Uterus (tissue), 3 donors: ENCODE measurements at regions not wholly inside any gene's neighbourhood (a gene's known extent, or its start where the extent isn't known, plus 50 kb on each side); places are given as distances from the start of the nearest gene placed in this dataset.
A peak's percentile ranks its signal among the peaks of the same experiment; 100 is the strongest.

ENCODE experiments used
- DNase-seq, 2 donors: peaks; one replicate each; pipeline ENCODE4 v3.0.0-alpha.2; 2019 to 2020
- H3K27ac ChIP-seq, 2 donors: fragments of 200-600 bp; sonication (generic); 1 replicate in 1 of 2; 2 replicates in 1 of 2; pipeline ENCODE4 v1.5.1; 2016 to 2018
- H3K27me3 ChIP-seq, 2 donors: fragments of 200-600 bp; sonication (generic); one replicate each; pipeline ENCODE4 v1.5.1; 2018 to 2019; ENCODE audit warnings: control low read depth in 1 of 2
- H3K36me3 ChIP-seq, 2 donors: fragments of 200-600 bp; sonication (generic); one replicate each; pipeline ENCODE4 v1.5.1; 2019; ENCODE audit warnings: control low read depth in 1 of 2
- H3K4me1 ChIP-seq, 2 donors: fragments of 200-600 bp; sonication (generic); one replicate each; pipeline ENCODE4 v1.5.1; 2018 to 2019; ENCODE audit warnings: control low read depth in 1 of 2
- H3K4me3 ChIP-seq, 2 donors: fragments of 200-600 bp; sonication (generic); 1 replicate in 1 of 2; 2 replicates in 1 of 2; pipeline ENCODE4 v1.5.1; 2018 to 2019; ENCODE audit warnings: mild to moderate bottlenecking in 1 of 2
- H3K9me3 ChIP-seq, 2 donors: fragments of 200-600 bp; sonication (generic); one replicate each; pipeline ENCODE4 v1.5.1; 2019; ENCODE audit warnings: control low read depth in 1 of 2
- POLR2A ChIP-seq, 2 donors: fragments of 450-650 bp; IDR thresholded peaks; one replicate each; pipeline ENCODE4 v1.6.1; 2016; ENCODE audit warnings: antibody characterized with exemption in 2 of 2, mild to moderate bottlenecking in 1 of 2, moderate library complexity in 1 of 2
- intact Hi-C: fragments of 100-400 bp; cut with DNase I; formaldehyde crosslinking; loops from one replicate; pipeline ENCODE4 v1.15.1; 2023; ENCODE audit warnings: low total_unique reads
- TF ChIP-seq, protein P1 (sequence below), 4 experiments: fragments of 200-600 bp in 2 of 4; fragments of 450-650 bp in 2 of 4; sonication (generic) in 2 of 4; IDR thresholded peaks; one replicate each; pipeline ENCODE4 v1.5.1; 2016 to 2019; ENCODE audit warnings: antibody characterized with exemption in 4 of 4, mild to moderate bottlenecking in 2 of 4, moderate library complexity in 1 of 4
- donor health status: DM: yes; HTN: yes; CAD: no.

DNA sequence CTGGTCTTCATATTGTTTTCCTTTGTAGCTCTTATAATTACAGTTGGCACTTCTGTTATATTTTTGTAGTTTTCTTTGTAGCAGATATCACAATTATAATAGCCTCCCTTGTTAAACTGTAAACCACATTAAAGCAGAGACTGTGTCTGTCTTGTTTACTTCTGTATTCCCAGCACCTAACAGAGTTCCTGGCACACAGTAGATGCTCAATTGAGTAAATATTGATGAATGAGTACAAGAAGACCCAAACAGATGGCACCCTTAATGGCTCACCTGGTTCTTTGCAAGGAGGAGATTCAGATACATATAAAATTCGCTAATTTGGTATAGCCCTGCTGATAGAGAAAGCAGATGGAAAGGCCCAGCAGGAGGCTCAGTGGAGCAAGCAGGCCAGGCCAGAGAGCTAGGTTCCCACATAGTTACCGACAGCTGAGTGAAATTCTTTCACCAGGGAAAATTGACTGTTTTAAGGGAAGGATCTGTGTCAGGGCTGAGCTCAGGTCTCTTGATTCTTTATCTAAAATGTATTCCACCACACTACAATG lies 120.1 kb downstream of the NUP35 start:
- H3K27ac ChIP-seq: no peak overlapping the region

DNA sequence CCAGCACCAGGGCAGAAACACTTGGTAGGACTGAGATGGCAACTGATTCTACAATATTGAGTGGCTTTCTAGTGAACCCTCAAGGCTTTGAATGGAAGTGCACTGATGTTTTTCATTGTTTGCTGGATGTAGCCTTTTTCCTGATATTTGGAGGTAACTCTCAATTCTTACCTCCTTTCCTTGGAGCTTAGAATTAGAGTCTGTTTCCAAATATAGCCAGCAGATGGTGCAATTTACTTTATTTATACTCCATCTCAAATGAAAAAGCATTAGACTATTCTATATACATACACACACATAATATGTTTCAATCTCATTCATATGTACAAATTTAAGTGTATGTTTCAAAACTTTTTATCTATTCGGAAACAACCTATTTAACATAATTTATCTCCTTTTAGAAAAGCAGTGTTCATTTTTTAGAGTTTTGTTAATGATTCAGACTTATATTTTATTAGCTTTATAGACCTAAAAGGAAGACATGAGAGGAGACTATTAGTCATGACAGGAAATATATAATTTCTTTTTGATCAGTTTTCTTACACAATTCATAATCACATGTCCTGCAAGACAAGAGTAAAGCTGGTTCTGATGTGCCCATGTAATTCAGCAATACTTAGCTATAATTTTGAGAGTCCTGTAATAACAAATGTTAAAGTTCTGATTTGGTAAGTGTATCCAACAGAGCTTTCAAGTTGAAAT lies 124.8 kb downstream of the NUP35 start:
- intact Hi-C loops: no loop called here
- Histone ChIP-seq H3K9me3 (no peaks in the 10 kb centered on the region), H3K4me1 (no peaks in the 10 kb centered on the region), H3K27ac (no peak overlapping the region), H3K4me3 (no peak overlapping the region), H3K36me3 (no peaks in the 10 kb centered on the region), H3K27me3 (no peaks in the 10 kb centered on the region)
- DNase-seq: no peak
- TF ChIP-seq, protein P1, sequence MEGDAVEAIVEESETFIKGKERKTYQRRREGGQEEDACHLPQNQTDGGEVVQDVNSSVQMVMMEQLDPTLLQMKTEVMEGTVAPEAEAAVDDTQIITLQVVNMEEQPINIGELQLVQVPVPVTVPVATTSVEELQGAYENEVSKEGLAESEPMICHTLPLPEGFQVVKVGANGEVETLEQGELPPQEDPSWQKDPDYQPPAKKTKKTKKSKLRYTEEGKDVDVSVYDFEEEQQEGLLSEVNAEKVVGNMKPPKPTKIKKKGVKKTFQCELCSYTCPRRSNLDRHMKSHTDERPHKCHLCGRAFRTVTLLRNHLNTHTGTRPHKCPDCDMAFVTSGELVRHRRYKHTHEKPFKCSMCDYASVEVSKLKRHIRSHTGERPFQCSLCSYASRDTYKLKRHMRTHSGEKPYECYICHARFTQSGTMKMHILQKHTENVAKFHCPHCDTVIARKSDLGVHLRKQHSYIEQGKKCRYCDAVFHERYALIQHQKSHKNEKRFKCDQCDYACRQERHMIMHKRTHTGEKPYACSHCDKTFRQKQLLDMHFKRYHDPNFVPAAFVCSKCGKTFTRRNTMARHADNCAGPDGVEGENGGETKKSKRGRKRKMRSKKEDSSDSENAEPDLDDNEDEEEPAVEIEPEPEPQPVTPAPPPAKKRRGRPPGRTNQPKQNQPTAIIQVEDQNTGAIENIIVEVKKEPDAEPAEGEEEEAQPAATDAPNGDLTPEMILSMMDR (IDR thresholded peaks at IDR 0.05): peak in 1 of 4 experiments; percentile 39
- TF ChIP-seq POLR2A (IDR thresholded peaks at IDR 0.05): no peak

More for the DNA sequence above, 120.1 kb downstream of the NUP35 start:
- TF ChIP-seq, protein P1 (IDR thresholded peaks at IDR 0.05): no peak
- TF ChIP-seq POLR2A (IDR thresholded peaks at IDR 0.05): no peak
- H3K27me3 ChIP-seq: no peaks in the 10 kb centered on the region
- H3K36me3 ChIP-seq: no peaks in the 10 kb centered on the region
- DNase-seq: no peak
- H3K9me3 ChIP-seq: no peaks in the 10 kb centered on the region
- intact Hi-C loops: no loop called here
- H3K4me1 ChIP-seq: no peaks in the 10 kb centered on the region
- no peak overlapping the region for H3K4me3 ChIP-seq

DNA sequence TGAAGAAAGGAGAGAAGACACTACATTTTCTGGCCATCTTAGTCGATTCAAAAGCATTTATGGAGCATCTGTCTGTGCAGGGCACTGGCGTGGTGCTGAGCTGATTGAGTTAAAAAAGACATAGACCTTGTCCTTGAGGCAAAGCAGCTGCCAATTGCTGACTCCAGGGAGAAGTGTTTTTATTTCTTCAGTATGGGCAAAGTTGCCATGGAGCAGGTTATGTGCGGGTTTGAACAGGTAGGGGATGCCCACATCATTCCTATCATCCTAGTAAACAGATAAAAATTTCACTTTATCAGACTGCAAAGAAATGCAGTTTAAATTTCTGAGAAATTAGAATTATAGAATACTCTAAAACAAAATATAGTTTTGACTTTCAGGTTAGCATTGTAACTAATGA lies 125.8 kb downstream of the NUP35 start:
- H3K27me3 ChIP-seq: no peaks in the 10 kb centered on the region
- no peak for DNase-seq
- H3K4me3 ChIP-seq: no peak overlapping the region
- no peaks in the 10 kb centered on the region for H3K9me3 ChIP-seq
- H3K36me3 ChIP-seq: no peaks in the 10 kb centered on the region
- H3K4me1 ChIP-seq: no peaks in the 10 kb centered on the region
- intact Hi-C loops: no loop called here
- TF ChIP-seq, protein P1 (IDR thresholded peaks at IDR 0.05): no peak
- TF ChIP-seq POLR2A (IDR thresholded peaks at IDR 0.05): no peak
- H3K27ac ChIP-seq: no peak overlapping the region

DNA sequence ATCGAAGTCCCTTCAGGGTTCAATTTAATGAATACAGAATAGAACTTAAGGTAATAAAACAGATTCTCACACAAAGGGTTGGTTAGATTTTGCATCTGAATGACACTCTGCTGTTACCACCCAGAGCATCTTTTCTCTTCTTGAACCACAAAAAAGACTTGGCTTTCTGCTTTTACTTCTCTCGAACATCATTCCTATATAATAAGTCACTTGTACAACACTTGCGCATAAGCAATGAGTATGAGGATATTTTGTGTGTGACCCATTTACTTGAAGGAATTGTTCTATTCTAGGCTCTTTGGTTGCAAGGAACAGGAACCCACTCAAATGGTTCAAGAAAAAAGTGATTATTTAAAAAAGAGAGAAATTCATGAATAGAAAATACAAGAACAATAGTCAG lies 126.2 kb downstream of the NUP35 start:
- no peaks in the 10 kb centered on the region for H3K4me1 ChIP-seq
- TF ChIP-seq, protein P1 (IDR thresholded peaks at IDR 0.05): no peak

DNA sequence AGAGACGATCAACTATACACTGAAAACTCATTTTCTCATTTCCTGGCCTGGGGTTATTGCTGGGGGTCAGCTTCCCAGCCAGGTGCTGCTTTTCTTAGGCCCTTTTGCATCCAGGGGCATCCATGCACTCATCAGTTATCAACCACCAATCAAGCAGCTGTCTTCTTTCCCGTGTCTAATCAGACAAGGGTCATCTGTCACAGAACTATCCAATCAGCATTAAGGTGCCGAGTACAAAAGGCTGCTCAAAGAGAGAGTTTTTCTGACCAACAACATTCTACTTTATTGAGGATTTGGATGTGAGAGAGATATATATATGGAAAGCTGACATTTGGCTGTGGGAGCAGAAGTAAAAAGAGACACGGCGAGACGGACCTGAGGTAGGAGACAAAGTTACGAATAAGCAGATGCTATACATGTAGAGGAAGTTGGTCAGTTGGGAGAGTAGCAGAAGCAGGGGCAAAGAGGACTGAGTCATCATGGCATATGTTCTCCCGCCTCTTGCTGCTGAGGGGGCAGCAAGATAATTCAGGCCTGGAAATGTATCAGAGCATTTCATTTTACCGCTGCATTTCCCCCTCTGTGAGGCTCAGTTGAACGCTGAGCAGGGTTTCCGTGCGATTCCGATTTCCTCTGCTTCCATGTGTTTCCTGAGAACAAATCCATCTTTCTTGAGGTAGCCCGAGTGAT lies 129.3 kb downstream of the NUP35 start:
- TF ChIP-seq, protein P1 (IDR thresholded peaks at IDR 0.05): no peak
- no peak for TF ChIP-seq POLR2A (IDR thresholded peaks at IDR 0.05)
- no peaks in the 10 kb centered on the region for H3K9me3 ChIP-seq
- no peak overlapping the region for H3K27ac ChIP-seq
- H3K4me3 ChIP-seq: no peak overlapping the region
- DNase-seq: no peak
- H3K36me3 ChIP-seq: no peaks in the 10 kb centered on the region
- no peaks in the 10 kb centered on the region for H3K4me1 ChIP-seq
- intact Hi-C loops: no loop called here
- H3K27me3 ChIP-seq: no peaks in the 10 kb centered on the region

More for the DNA sequence above, 126.2 kb downstream of the NUP35 start:
- no peak for DNase-seq
- intact Hi-C loops: no loop called here
- H3K36me3 ChIP-seq: no peaks in the 10 kb centered on the region
- no peak overlapping the region for H3K4me3 ChIP-seq
- no peaks in the 10 kb centered on the region for H3K27me3 ChIP-seq
- H3K9me3 ChIP-seq: no peaks in the 10 kb centered on the region
- H3K27ac ChIP-seq: no peak overlapping the region
